K562 (cell line): ENCODE measurements at regions not wholly inside any gene's neighbourhood (a gene's known extent, or its start where the extent isn't known, plus 50 kb on each side); places are given as distances from the start of the nearest gene placed in this dataset.

ENCODE experiments used
- ATAC-seq: fragments of 200-7000 bp; cut with Tn5 transposase; 3 replicates; pipeline ENCODE4 v1.9.1; 2020; ENCODE audit warnings: moderate library complexity
- BruUV-seq: library from RNA; stranded (reverse); fragments of 400-500 nt; replicated peaks from 2 replicates; lab custom pipeline; 2021; lab: Mats Ljungman, UMichigan
- CTCF ChIA-PET: fragments of 300-600 bp; formaldehyde crosslinking; extraction: SDS; loops from one replicate; lab custom pipeline; 2021; ENCODE audit warnings: low intra/inter-chr PET ratio; lab: Yijun Ruan, JAX
- POLR2A ChIA-PET: fragments of 300-600, 350-650 bp; sonication (Branson Sonifier 250); formaldehyde crosslinking; extraction: SDS; loops from one replicate; lab custom pipeline; 2021; ENCODE audit warnings: antibody characterized with exemption, inconsistent platforms; lab: Yijun Ruan, JAX
- DNase-seq, 4 experiments: peaks; one replicate each; pipeline versions ENCODE4 v3.0.0 to v3.0.0-alpha.2; 2011 to 2018; ENCODE audit warnings: low spot score in 3 of 4, mixed read lengths in 3 of 4; ENCODE audit errors: extremely low read depth in 1 of 4
- FAIRE-seq: peaks from 2 replicates; lab custom pipeline; 2011; peaks lifted over from hg19 to GRCh38; lab: Jason Lieb, UNC
- H2AFZ ChIP-seq: 2 replicates; pipeline ENCODE4 v1.6.0; 2011; ENCODE audit warnings: low read depth, low read length, control low read depth, inconsistent platforms
- H3K27ac ChIP-seq: fragments of 200-600 bp; 3 replicates; pipeline ENCODE4 v1.8.0; 2011; ENCODE audit warnings: low read depth, mild to moderate bottlenecking, control low read depth, inconsistent platforms, low read length, moderate library complexity, mixed read lengths; ENCODE audit errors: extremely low read depth
- H3K27me3 ChIP-seq, 2 experiments: fragments of 300-600 bp in 1 of 2; 2 replicates in 1 of 2; 3 replicates in 1 of 2; pipeline versions ENCODE4 v1.6.0 to v1.8.0; 2011; ENCODE audit warnings: inconsistent platforms in 2 of 2, low read length in 2 of 2, mild to moderate bottlenecking in 1 of 2, mixed read lengths in 1 of 2, moderate library complexity in 1 of 2; ENCODE audit not compliant: control insufficient read depth in 2 of 2, insufficient read depth in 2 of 2
- H3K36me3 ChIP-seq: fragments of 300-600 bp; 3 replicates; pipeline ENCODE4 v1.8.0; 2011; ENCODE audit warnings: mild to moderate bottlenecking, low read length, inconsistent platforms; ENCODE audit not compliant: control insufficient read depth, insufficient read depth
- H3K4me1 ChIP-seq, 2 experiments: fragments of 200-600 bp in 1 of 2; replicated peaks in 1 of 2; 2 replicates in 1 of 2; 3 replicates in 1 of 2; pipeline versions ENCODE4 v1.5.1 to v1.8.0; 2011; ENCODE audit warnings: inconsistent platforms in 2 of 2, low read length in 2 of 2, mild to moderate bottlenecking in 1 of 2, mixed read lengths in 1 of 2, moderate library complexity in 1 of 2; ENCODE audit not compliant: control insufficient read depth in 2 of 2, insufficient read depth in 2 of 2
- H3K4me2 ChIP-seq: 2 replicates; pipeline ENCODE4 v1.6.1; 2011; ENCODE audit warnings: low read length, control low read depth, inconsistent platforms, mixed read lengths; ENCODE audit not compliant: insufficient read depth
- H3K4me3 ChIP-seq: fragments of 200-600 bp; sonication (generic), shearing (Covaris generic); 2 replicates; pipeline ENCODE4 v1.5.1; 2016; ENCODE audit warnings: control low read depth, inconsistent platforms
- H3K79me2 ChIP-seq: fragments of 200-600 bp; 3 replicates; pipeline ENCODE4 v1.8.0; 2011; ENCODE audit warnings: low read length, inconsistent platforms; ENCODE audit not compliant: control insufficient read depth, insufficient read depth
- H3K9ac ChIP-seq, 2 experiments: 2 replicates each; pipeline versions ENCODE4 v1.6.0 to v1.6.1; 2011; ENCODE audit warnings: low read depth in 2 of 2, low read length in 2 of 2, control low read depth in 1 of 2, inconsistent platforms in 1 of 2, mild to moderate bottlenecking in 1 of 2, mixed read lengths in 1 of 2; ENCODE audit not compliant: insufficient read depth in 1 of 2
- H3K9me1 ChIP-seq: one replicate; pipeline ENCODE4 v1.6.0; 2011; ENCODE audit warnings: inconsistent platforms, mild to moderate bottlenecking, low read length, moderate library complexity; ENCODE audit not compliant: control insufficient read depth, insufficient read depth
- H3K9me3 ChIP-seq: replicated peaks from 2 replicates; pipeline ENCODE4 v1.5.1; 2011; ENCODE audit warnings: low read depth, low read length, inconsistent platforms; ENCODE audit not compliant: control insufficient read depth, insufficient read depth
- H4K20me1 ChIP-seq: replicated peaks from 2 replicates; pipeline ENCODE4 v1.6.1; 2011; ENCODE audit warnings: low read length, inconsistent platforms, mixed read lengths; ENCODE audit not compliant: control insufficient read depth, insufficient read depth
- BMI1 ChIP-seq: fragments of 150-350 bp; IDR thresholded peaks from 2 replicates; pipeline ENCODE4 v1.6.1; 2014; ENCODE audit warnings: low read length
- CEBPB ChIP-seq: fragments of 450-650 bp; IDR thresholded peaks from 2 replicates; pipeline ENCODE4 v1.6.1; 2016; ENCODE audit warnings: missing genetic modification characterization, missing compliant biosample characterization
- FUS ChIP-seq: fragments of 200-400 bp; formaldehyde crosslinking; optimal IDR thresholded peaks from 2 replicates; pipeline ENCODE3; 2017; ENCODE audit warnings: low read depth, low read length
- HCFC1 ChIP-seq: IDR thresholded peaks from 2 replicates; pipeline ENCODE4 v1.6.1; 2012; ENCODE audit warnings: low read depth, low read length, improper control_type of control experiment
- IFI16 ChIP-seq: fragments of 250-450 bp; sonication (Bioruptor Pico); IDR thresholded peaks from 2 replicates; pipeline ENCODE4 v2.1.2; 2022; ENCODE audit warnings: mild to moderate bottlenecking, inconsistent platforms
- NCOA2 ChIP-seq, 2 experiments: fragments of 450-650 bp; IDR thresholded peaks; 2 replicates each; pipeline ENCODE4 v1.6.1; 2018; ENCODE audit warnings: mild to moderate bottlenecking in 2 of 2, moderate library complexity in 1 of 2; ENCODE audit not compliant: partially characterized antibody in 2 of 2
- NR2C1 ChIP-seq, 2 experiments: fragments of 450-650 bp; IDR thresholded peaks; 2 replicates each; pipeline ENCODE4 v1.6.1; 2017; ENCODE audit warnings: mild to moderate bottlenecking in 2 of 2, antibody characterized with exemption in 1 of 2, inconsistent platforms in 1 of 2, missing compliant biosample characterization in 1 of 2, missing genetic modification characterization in 1 of 2
- POLR3A ChIP-seq: IDR thresholded peaks from 2 replicates; pipeline ENCODE4 v1.6.1; 2011; ENCODE audit warnings: borderline replicate concordance, mild to moderate bottlenecking, moderate library complexity; ENCODE audit not compliant: insufficient read length, insufficient read depth; ENCODE audit errors: extremely low read depth
- RBBP5 ChIP-seq: fragments of 200-600 bp; sonication (generic); IDR thresholded peaks from 2 replicates; pipeline ENCODE4 v1.6.1; 2012; ENCODE audit warnings: borderline replicate concordance, mild to moderate bottlenecking, low read length, control low read depth, inconsistent platforms; ENCODE audit not compliant: insufficient read depth, poor library complexity, severe bottlenecking
- SNAPC5 ChIP-seq: fragments of 250-450 bp; sonication (Bioruptor Pico); IDR thresholded peaks from 2 replicates; pipeline ENCODE4 v1.8.0; 2021; ENCODE audit warnings: moderate library complexity, mild to moderate bottlenecking, inconsistent platforms
- TBL1XR1 ChIP-seq, 2 experiments: IDR thresholded peaks; 2 replicates each; pipeline ENCODE4 v1.6.1; 2012; ENCODE audit warnings: improper control_type of control experiment in 2 of 2, low read length in 2 of 2, mild to moderate bottlenecking in 1 of 2
- ZBTB5 ChIP-seq: fragments of 450-650 bp; IDR thresholded peaks from 2 replicates; pipeline ENCODE4 v1.6.1; 2017; ENCODE audit warnings: antibody characterized with exemption
- WGBS: fragments of 100-300 bp; shearing (Covaris generic); methylation state at CpG from one replicate; pipeline ENCODE4 v1.1.6; 2016; ENCODE audit warnings: low coverage, mixed read lengths; ENCODE audit not compliant: insufficient coverage; ENCODE audit errors: missing lambda C conversion rate; 5-methylcytosine and 5-hydroxymethylcytosine counted together
- in situ Hi-C: fragments of 300-500 bp; cut with MboI; formaldehyde crosslinking; loops from 4 replicates; pipeline ENCODE4 v1.15.0; 2018; ENCODE audit warnings: inconsistent platforms, mixed read lengths
- intact Hi-C: fragments of 100-400 bp; cut with micrococcal nuclease; formaldehyde crosslinking; loops from 2 replicates; pipeline ENCODE4 v1.14.2; 2022

DNA sequence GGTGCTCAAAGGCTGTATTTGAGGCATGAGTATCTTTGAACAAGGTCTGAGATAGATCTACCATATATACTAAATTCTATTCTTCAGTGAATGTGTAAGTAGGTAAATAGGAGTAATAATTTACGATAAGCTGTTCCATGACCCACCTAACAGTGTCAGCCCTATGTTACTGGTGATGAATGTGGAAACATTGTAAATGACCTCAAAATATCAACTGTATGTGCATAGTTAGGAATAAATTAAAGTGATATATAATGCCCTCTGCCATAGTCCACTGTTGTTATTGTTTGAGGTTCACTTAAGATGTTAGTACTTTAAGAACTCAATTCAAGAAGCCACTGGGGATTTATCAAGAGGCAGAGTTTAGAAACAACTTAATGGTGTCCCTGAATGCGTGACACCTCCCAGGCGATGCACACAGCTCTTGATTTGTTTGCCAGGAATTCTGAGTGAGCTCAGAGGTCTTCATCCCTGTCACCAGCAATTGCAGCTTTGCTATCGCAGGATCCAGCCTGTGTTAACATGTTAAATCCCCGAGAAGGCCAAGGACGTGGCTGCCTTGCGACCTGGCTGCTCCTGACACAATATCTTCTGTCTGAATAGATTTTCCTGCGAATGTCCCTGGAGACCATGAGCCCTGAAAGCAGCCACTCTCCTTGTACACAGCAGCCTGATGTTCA lies 104.9 kb downstream of the KLF6 start:
- no peak overlapping the region for H3K27ac ChIP-seq
- no peaks in the 10 kb centered on the region for H3K9me1 ChIP-seq
- POLR2A ChIA-PET, result interaction anchor here (1.1 kb wide), 1 partner anchor 11 kb away, joined by 4 read pairs; no protein-coding TSS in a partner anchor
- no peak overlapping the region for H2AFZ ChIP-seq
- no peaks in the 10 kb centered on the region for H3K4me1 ChIP-seq
- H3K9ac ChIP-seq, result no peak overlapping the region
- FAIRE-seq, result no peak
- DNase-seq, result no peak
- H3K4me3 ChIP-seq, result no peak overlapping the region
- ATAC-seq, result no peak
- H3K4me2 ChIP-seq, result no peak overlapping the region
- 23% methylated on average over 8 of the region's 8 CpGs for WGBS
- in situ Hi-C loops, result no loop called here
- no peaks in the 10 kb centered on the region for H3K36me3 ChIP-seq
- TF ChIP-seq FUS, result no peak
- no peak for TF ChIP-seq ZBTB5
- no peak for TF ChIP-seq BMI1
- TF ChIP-seq CEBPB, result no peak
- no peak for TF ChIP-seq SNAPC5 (CRISPR knock-in tag)
- no peak for TF ChIP-seq TBL1XR1 (IDR thresholded peaks at IDR 0.05; ENCODE audit: low read length in 2 of 2)
- no peak for TF ChIP-seq RBBP5
- TF ChIP-seq NR2C1 (IDR thresholded peaks at IDR 0.05), result no peak
- no peak for TF ChIP-seq NR2C1 (tag; IDR thresholded peaks at IDR 0.05)
- no peak for TF ChIP-seq IFI16
- no peak for TF ChIP-seq POLR3A
- TF ChIP-seq NCOA2 (IDR thresholded peaks at IDR 0.05; ENCODE audit: partially characterized antibody in 2 of 2), result no peak
- TF ChIP-seq HCFC1, result no peak
- no peaks in the 10 kb centered on the region; a peak in 1 of 5 replicates for H3K27me3 ChIP-seq
- no TSS peak for BruUV-seq
- intact Hi-C loops, result no loop called here
- no peaks in the 10 kb centered on the region for H3K9me3 ChIP-seq
- H3K79me2 ChIP-seq, result no peaks in the 10 kb centered on the region
- CTCF ChIA-PET, result no interaction called here
- no peaks in the 10 kb centered on the region for H4K20me1 ChIP-seq
